ENCODE measurements at regions not wholly inside any gene's neighbourhood (a gene's known extent, or its start where the extent isn't known, plus 50 kb on each side); places are given as distances from the start of the nearest gene placed in this dataset.

DNA sequence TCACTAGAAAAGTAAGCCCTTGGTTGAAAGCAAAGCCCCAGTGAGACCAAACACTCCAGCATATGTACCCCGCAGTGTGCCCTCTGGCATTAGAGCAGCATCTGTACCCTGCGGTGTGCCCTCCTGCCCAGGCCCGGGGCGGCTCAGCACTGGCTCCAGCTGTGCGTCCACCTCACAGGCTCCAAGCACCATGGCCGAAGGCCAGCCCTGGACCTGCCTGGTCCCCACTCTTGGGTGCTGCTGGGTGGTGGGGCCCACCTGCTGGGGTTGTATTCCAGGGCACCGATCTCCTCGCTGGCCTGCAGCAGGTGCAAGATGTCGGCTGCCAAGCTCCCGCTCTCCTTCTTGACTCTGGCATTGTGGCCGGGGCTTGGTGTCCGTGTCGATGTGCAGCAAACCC, 230.2 kb downstream of the TUBA3C start:
- WGBS, 2 donors: 93 to 96% methylated on average over 8 to 12 of the region's 13 CpGs
- no peak for DNase-seq (ENCODE audit: low spot score in 2 of 2)
- TF ChIP-seq, protein P1, sequence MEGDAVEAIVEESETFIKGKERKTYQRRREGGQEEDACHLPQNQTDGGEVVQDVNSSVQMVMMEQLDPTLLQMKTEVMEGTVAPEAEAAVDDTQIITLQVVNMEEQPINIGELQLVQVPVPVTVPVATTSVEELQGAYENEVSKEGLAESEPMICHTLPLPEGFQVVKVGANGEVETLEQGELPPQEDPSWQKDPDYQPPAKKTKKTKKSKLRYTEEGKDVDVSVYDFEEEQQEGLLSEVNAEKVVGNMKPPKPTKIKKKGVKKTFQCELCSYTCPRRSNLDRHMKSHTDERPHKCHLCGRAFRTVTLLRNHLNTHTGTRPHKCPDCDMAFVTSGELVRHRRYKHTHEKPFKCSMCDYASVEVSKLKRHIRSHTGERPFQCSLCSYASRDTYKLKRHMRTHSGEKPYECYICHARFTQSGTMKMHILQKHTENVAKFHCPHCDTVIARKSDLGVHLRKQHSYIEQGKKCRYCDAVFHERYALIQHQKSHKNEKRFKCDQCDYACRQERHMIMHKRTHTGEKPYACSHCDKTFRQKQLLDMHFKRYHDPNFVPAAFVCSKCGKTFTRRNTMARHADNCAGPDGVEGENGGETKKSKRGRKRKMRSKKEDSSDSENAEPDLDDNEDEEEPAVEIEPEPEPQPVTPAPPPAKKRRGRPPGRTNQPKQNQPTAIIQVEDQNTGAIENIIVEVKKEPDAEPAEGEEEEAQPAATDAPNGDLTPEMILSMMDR (IDR thresholded peaks at IDR 0.05): no peak
- TF ChIP-seq EP300 (IDR thresholded peaks at IDR 0.05) (no peak), POLR2A (IDR thresholded peaks at IDR 0.05) (no peak)

DNA sequence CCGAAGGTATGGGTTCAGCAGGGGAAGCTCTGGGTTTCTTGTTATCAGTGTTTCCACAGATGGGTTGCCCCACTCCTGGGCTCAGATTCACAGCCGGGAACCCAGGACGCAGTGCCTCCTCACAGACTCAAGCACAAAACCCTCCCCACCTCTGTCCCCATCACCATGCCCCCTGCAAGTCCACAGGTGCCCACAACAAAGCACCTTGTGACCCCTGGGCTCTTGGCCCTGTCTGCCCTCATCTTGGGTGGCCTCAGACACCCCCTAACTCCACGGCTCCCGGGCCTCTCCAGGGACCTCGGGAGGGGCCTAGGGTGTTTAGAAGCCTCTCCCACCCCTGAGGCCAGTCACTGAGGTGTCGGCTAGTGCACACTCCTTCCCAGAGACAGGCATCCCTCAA, 231.7 kb downstream of the TUBA3C start:
- no peak for DNase-seq (ENCODE audit: low spot score in 2 of 2)
- TF ChIP-seq POLR2A (IDR thresholded peaks at IDR 0.05) (no peak), EP300 (IDR thresholded peaks at IDR 0.05) (no peak)
- TF ChIP-seq, protein P1 (IDR thresholded peaks at IDR 0.05): no peak
- 77 to 80% methylated on average over 5 to 6 of the region's 7 CpGs for WGBS, 2 donors

More for the DNA sequence above, 230.2 kb downstream of the TUBA3C start:
- Histone ChIP-seq H3K4me1 (no peaks in the 10 kb centered on the region), H3K27me3 (no peaks in the 10 kb centered on the region), H3K9me3 (no peaks in the 10 kb centered on the region), H3K36me3 (no peaks in the 10 kb centered on the region), H3K4me3 (no peak overlapping the region), H3K27ac (no peak overlapping the region)

DNA sequence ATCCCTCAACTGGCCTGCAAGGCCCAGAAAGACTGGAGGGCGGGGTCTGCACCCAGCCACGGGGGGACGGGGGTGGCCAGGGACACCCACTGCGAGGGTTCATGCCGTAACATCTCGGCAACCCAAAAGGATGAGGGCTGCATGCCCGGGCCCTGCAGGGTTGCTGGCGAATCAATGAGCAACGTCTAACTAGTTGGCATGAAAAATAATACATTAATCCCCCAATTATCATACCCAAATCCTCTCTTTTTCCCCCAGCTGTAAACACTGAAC, 232.2 kb downstream of the TUBA3C start:
- H3K36me3 ChIP-seq: no peaks in the 10 kb centered on the region
- no peak for TF ChIP-seq POLR2A (IDR thresholded peaks at IDR 0.05)
- TF ChIP-seq EP300 (IDR thresholded peaks at IDR 0.05): no peak
- TF ChIP-seq, protein P1 (IDR thresholded peaks at IDR 0.05): no peak
- no peak overlapping the region for H3K27ac ChIP-seq
- 63 to 68% methylated on average over 9 of the region's 9 CpGs for WGBS, 2 donors
- no peak for DNase-seq (ENCODE audit: low spot score in 2 of 2)
- no peaks in the 10 kb centered on the region for H3K27me3 ChIP-seq
- no peaks in the 10 kb centered on the region for H3K4me1 ChIP-seq
- no peaks in the 10 kb centered on the region for H3K9me3 ChIP-seq
- H3K4me3 ChIP-seq: no peak overlapping the region

More for the DNA sequence above, 231.7 kb downstream of the TUBA3C start:
- H3K4me1 ChIP-seq: no peaks in the 10 kb centered on the region
- no peaks in the 10 kb centered on the region for H3K36me3 ChIP-seq
- no peaks in the 10 kb centered on the region for H3K27me3 ChIP-seq
- no peak overlapping the region for H3K4me3 ChIP-seq
- H3K27ac ChIP-seq: no peak overlapping the region
- H3K9me3 ChIP-seq: no peaks in the 10 kb centered on the region

DNA sequence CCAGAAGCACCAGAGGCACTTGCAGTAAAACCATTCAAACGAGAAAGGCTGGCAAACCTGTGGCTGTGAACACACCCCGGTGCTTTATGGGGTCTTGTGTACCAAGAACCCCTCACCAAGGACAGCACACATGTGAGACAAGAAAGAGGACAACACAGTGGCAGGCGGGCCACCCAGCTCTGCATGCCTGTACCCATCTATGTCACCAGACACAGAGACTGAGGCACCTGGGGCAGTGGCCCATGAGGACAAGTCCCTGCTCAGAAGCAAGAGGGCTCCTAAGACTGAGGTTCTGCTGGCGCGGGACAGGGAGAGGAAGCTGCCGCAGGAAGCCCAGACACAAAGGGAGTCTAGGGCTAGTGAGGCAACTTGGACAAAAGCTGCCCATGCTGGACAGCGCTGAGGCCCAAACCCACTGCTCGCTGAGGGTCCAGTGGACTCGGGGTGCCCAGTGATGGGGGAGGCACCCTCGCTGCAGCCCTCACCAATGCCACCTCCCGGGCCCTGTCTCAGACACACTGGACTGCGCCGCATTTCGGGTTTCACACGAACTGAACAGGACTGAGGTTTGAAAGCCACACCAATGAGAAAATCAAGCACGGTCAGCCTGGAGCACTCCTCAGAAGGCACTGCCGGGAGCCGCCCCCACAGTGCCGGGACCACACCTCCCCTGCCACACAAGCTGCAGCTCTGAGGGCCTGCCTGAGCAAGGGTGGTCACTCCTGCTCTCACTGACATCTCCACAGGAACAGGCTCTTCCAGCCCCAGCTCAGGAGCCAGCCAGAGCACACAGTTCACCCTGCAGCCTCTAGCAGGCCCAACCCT, 232.7 kb downstream of the TUBA3C start:
- DNase-seq (ENCODE audit: low spot score in 2 of 2): no peak

DNA sequence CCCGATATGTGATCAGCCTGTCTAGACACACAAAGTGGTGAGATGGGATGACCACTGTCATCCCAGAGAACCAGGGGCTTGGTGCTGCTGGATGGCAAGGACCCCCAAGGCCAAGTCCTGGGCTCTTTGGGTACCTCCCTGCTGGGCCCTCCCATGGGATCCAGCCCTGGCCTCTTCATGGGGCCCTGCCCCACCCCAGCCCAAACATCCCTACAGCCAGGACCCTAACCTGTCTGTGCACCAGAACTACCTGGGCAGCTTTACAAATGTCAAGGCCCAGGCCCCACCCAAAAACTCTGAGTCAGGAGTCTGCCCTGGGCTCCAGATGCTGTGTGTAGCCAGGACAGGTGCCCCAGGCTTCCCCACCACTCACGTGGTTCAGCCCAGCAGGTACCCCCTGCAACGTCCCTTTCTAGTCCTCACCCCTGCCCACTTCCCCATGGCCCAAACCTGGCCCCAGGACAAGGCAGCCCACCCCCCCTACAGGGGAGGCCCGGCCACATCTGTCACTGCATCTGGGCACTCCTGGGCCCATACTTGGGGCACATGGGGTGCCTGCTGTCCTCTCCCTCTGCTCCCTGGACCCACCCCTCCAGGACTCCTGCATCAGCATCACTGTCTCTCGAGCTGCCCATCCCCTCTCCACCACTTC, 233.5 kb downstream of the TUBA3C start:
- Histone ChIP-seq H3K27ac (no peak overlapping the region), H3K27me3 (no peaks in the 10 kb centered on the region), H3K36me3 (no peaks in the 10 kb centered on the region), H3K9me3 (no peaks in the 10 kb centered on the region), H3K4me3 (no peak overlapping the region), H3K4me1 (no peaks in the 10 kb centered on the region)
- WGBS, 2 donors: 73 to 79% methylated on average over 5 of the region's 5 CpGs
- TF ChIP-seq EP300 (IDR thresholded peaks at IDR 0.05) (no peak), POLR2A (IDR thresholded peaks at IDR 0.05) (no peak)
- TF ChIP-seq, protein P1 (IDR thresholded peaks at IDR 0.05): no peak
- no peak for DNase-seq (ENCODE audit: low spot score in 2 of 2)

More for the DNA sequence above, 232.7 kb downstream of the TUBA3C start:
- Histone ChIP-seq H3K4me1 (no peaks in the 10 kb centered on the region), H3K9me3 (no peaks in the 10 kb centered on the region), H3K4me3 (no peak overlapping the region), H3K27ac (no peak overlapping the region), H3K27me3 (no peaks in the 10 kb centered on the region), H3K36me3 (no peaks in the 10 kb centered on the region)
- TF ChIP-seq EP300 (IDR thresholded peaks at IDR 0.05): no peak
- TF ChIP-seq POLR2A (IDR thresholded peaks at IDR 0.05): no peak
- TF ChIP-seq, protein P1 (IDR thresholded peaks at IDR 0.05): no peak
- 85 to 89% methylated on average over 18 to 19 of the region's 19 CpGs for WGBS, 2 donors

Data from tibial nerve (tissue), 4 donors.